ENCODE measurements at regions not wholly inside any gene's neighbourhood (a gene's known extent, or its start where the extent isn't known, plus 50 kb on each side); places are given as distances from the start of the nearest gene placed in this dataset.

DNA sequence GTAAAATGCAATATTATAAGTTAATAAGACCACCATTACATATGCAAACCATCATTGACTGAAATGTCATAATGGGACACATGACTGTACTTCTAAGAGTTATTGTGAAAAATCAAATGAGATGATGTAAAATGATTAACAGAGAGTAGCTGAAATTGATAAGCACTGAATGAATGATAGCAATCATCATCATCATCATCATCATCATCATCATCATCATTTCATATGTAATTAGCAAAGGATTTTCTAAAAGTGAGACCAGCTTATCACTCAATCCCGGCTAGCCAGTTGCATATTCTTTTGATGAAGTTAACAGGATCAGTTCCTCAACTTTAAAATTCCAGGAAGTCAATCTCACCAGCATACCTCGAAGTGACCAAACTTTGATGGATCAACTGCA lies 650.3 kb upstream of the KLF4 start (continued):
- TF ChIP-seq, protein P1, sequence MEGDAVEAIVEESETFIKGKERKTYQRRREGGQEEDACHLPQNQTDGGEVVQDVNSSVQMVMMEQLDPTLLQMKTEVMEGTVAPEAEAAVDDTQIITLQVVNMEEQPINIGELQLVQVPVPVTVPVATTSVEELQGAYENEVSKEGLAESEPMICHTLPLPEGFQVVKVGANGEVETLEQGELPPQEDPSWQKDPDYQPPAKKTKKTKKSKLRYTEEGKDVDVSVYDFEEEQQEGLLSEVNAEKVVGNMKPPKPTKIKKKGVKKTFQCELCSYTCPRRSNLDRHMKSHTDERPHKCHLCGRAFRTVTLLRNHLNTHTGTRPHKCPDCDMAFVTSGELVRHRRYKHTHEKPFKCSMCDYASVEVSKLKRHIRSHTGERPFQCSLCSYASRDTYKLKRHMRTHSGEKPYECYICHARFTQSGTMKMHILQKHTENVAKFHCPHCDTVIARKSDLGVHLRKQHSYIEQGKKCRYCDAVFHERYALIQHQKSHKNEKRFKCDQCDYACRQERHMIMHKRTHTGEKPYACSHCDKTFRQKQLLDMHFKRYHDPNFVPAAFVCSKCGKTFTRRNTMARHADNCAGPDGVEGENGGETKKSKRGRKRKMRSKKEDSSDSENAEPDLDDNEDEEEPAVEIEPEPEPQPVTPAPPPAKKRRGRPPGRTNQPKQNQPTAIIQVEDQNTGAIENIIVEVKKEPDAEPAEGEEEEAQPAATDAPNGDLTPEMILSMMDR (conservative IDR thresholded peaks at IDR 0.05; ENCODE audit: low read depth in 2 of 2), result no peak

DNA sequence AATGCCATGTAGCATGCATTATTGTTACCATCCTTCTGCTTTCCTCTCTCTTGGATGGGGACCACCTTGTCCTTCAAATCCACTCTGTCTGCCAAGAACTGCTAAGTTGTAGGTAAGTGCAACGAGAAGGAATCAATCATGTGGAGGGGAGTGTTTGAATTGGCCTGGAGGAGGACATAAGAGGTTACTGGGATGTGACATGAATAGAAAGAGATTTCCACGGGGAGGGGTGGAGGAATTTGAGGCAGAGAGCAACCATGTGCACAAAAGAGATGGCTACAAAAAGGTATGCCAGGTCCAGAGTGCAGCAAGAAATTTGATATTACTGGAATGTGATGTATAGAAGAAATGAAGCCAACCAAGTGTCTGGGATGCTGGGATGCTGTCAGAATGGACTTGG lies 648.9 kb upstream of the KLF4 start:
- no peaks in the 10 kb centered on the region for H3F3A ChIP-seq (replicated peaks; ENCODE audit: low read depth)
- H2AFZ ChIP-seq, result no peak overlapping the region
- Mint-ChIP-seq H3K4me3 (no peak overlapping the region), H3K9me3 (no peaks in the 10 kb centered on the region), H3K27ac (no peak overlapping the region), H3K36me3 (ENCODE audit: low read depth) (no peaks in the 10 kb centered on the region), H3K27me3 (ENCODE audit: insufficient read depth, low read depth, poor library complexity) (no peaks in the 10 kb centered on the region), H3K4me1 (peaks cover 32% of the 10 kb centered on the region)
- no peak overlapping the region for H3K27ac ChIP-seq (ENCODE audit: low read depth)
- peaks cover 11% of the 10 kb centered on the region for H3K4me1 ChIP-seq (ENCODE audit: insufficient read depth)
- TF ChIP-seq JUNB (IDR thresholded peaks at IDR 0.05; ENCODE audit: unreplicated experiment), result no peak
- TF ChIP-seq, protein P2, sequence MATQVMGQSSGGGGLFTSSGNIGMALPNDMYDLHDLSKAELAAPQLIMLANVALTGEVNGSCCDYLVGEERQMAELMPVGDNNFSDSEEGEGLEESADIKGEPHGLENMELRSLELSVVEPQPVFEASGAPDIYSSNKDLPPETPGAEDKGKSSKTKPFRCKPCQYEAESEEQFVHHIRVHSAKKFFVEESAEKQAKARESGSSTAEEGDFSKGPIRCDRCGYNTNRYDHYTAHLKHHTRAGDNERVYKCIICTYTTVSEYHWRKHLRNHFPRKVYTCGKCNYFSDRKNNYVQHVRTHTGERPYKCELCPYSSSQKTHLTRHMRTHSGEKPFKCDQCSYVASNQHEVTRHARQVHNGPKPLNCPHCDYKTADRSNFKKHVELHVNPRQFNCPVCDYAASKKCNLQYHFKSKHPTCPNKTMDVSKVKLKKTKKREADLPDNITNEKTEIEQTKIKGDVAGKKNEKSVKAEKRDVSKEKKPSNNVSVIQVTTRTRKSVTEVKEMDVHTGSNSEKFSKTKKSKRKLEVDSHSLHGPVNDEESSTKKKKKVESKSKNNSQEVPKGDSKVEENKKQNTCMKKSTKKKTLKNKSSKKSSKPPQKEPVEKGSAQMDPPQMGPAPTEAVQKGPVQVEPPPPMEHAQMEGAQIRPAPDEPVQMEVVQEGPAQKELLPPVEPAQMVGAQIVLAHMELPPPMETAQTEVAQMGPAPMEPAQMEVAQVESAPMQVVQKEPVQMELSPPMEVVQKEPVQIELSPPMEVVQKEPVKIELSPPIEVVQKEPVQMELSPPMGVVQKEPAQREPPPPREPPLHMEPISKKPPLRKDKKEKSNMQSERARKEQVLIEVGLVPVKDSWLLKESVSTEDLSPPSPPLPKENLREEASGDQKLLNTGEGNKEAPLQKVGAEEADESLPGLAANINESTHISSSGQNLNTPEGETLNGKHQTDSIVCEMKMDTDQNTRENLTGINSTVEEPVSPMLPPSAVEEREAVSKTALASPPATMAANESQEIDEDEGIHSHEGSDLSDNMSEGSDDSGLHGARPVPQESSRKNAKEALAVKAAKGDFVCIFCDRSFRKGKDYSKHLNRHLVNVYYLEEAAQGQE (IDR thresholded peaks at IDR 0.05; ENCODE audit: unreplicated experiment), result no peak
- TF ChIP-seq NANOG (IDR thresholded peaks at IDR 0.05; ENCODE audit: borderline replicate concordance), result no peak
- no peak for TF ChIP-seq EZH2phosphoT487 (IDR thresholded peaks at IDR 0.05; ENCODE audit: unreplicated experiment)
- TF ChIP-seq, protein P3, sequence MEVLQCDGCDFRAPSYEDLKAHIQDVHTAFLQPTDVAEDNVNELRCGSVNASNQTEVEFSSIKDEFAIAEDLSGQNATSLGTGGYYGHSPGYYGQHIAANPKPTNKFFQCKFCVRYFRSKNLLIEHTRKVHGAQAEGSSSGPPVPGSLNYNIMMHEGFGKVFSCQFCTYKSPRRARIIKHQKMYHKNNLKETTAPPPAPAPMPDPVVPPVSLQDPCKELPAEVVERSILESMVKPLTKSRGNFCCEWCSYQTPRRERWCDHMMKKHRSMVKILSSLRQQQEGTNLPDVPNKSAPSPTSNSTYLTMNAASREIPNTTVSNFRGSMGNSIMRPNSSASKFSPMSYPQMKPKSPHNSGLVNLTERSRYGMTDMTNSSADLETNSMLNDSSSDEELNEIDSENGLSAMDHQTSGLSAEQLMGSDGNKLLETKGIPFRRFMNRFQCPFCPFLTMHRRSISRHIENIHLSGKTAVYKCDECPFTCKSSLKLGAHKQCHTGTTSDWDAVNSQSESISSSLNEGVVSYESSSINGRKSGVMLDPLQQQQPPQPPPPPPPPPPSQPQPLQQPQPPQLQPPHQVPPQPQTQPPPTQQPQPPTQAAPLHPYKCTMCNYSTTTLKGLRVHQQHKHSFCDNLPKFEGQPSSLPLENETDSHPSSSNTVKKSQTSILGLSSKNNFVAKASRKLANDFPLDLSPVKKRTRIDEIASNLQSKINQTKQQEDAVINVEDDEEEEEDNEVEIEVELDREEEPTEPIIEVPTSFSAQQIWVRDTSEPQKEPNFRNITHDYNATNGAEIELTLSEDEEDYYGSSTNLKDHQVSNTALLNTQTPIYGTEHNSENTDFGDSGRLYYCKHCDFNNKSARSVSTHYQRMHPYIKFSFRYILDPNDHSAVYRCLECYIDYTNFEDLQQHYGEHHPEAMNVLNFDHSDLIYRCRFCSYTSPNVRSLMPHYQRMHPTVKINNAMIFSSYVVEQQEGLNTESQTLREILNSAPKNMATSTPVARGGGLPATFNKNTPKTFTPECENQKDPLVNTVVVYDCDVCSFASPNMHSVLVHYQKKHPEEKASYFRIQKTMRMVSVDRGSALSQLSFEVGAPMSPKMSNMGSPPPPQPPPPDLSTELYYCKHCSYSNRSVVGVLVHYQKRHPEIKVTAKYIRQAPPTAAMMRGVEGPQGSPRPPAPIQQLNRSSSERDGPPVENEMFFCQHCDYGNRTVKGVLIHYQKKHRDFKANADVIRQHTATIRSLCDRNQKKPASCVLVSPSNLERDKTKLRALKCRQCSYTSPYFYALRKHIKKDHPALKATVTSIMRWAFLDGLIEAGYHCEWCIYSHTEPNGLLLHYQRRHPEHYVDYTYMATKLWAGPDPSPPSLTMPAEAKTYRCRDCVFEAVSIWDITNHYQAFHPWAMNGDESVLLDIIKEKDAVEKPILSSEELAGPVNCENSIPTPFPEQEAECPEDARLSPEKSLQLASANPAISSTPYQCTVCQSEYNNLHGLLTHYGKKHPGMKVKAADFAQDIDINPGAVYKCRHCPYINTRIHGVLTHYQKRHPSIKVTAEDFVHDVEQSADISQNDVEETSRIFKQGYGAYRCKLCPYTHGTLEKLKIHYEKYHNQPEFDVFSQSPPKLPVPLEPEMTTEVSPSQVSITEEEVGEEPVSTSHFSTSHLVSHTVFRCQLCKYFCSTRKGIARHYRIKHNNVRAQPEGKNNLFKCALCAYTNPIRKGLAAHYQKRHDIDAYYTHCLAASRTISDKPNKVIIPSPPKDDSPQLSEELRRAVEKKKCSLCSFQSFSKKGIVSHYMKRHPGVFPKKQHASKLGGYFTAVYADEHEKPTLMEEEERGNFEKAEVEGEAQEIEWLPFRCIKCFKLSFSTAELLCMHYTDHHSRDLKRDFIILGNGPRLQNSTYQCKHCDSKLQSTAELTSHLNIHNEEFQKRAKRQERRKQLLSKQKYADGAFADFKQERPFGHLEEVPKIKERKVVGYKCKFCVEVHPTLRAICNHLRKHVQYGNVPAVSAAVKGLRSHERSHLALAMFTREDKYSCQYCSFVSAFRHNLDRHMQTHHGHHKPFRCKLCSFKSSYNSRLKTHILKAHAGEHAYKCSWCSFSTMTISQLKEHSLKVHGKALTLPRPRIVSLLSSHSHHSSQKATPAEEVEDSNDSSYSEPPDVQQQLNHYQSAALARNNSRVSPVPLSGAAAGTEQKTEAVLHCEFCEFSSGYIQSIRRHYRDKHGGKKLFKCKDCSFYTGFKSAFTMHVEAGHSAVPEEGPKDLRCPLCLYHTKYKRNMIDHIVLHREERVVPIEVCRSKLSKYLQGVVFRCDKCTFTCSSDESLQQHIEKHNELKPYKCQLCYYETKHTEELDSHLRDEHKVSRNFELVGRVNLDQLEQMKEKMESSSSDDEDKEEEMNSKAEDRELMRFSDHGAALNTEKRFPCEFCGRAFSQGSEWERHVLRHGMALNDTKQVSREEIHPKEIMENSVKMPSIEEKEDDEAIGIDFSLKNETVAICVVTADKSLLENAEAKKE (CRISPR knock-in tag; IDR thresholded peaks at IDR 0.05), result no peak
- TF ChIP-seq STAT1 (IDR thresholded peaks at IDR 0.05; ENCODE audit: unreplicated experiment), result no peak
- H3K9me2 ChIP-seq (ENCODE audit: insufficient read depth), result peaks cover 10% of the 10 kb centered on the region
- DNase-seq (ENCODE audit: low spot score) (no peak), ATAC-seq (no peak)
- no peaks in the 10 kb centered on the region for H3K79me2 ChIP-seq (replicated peaks; ENCODE audit: insufficient read depth)
- H3K4me2 ChIP-seq, result no peak overlapping the region
- no peak overlapping the region for H3K4me3 ChIP-seq
- no peaks in the 10 kb centered on the region for H4K20me1 ChIP-seq (replicated peaks; ENCODE audit: insufficient read depth)
- no peaks in the 10 kb centered on the region for H3K27me3 ChIP-seq (ENCODE audit: insufficient read depth)
- no peaks in the 10 kb centered on the region for H3K36me3 ChIP-seq (ENCODE audit: insufficient read depth)

Data from GM23338 (cell line).